Skeletal muscle tissue (tissue), 3 donors: ENCODE measurements at regions not wholly inside any gene's neighbourhood (a gene's known extent, or its start where the extent isn't known, plus 50 kb on each side); places are given as distances from the start of the nearest gene placed in this dataset.
"Not testable (repeated sequence)": the region's sequence is repeated elsewhere in the genome, so short reads cannot be mapped to it uniquely, and the experiment has no call there.

ENCODE experiments used
- H3K27ac ChIP-seq: one replicate; pipeline ENCODE4 v1.7.0; 2013; ENCODE audit warnings: mild to moderate bottlenecking, low read depth, low read length, inconsistent platforms
- H3K27me3 ChIP-seq, 3 donors: one replicate each; pipeline ENCODE4 v1.7.0; 2013; ENCODE audit warnings: low read length in 3 of 3; ENCODE audit not compliant: control insufficient read depth in 3 of 3, insufficient read depth in 3 of 3
- H3K36me3 ChIP-seq, 3 donors: one replicate each; pipeline ENCODE4 v1.7.0; 2013; ENCODE audit warnings: low read length in 3 of 3; ENCODE audit not compliant: control insufficient read depth in 3 of 3, insufficient read depth in 3 of 3
- H3K4me1 ChIP-seq, 3 donors: one replicate each; pipeline ENCODE4 v1.7.0; 2013; ENCODE audit warnings: low read length in 3 of 3, mild to moderate bottlenecking in 3 of 3; ENCODE audit not compliant: control insufficient read depth in 3 of 3, insufficient read depth in 3 of 3
- H3K4me3 ChIP-seq, 3 donors: one replicate each; pipeline ENCODE4 v1.7.0; 2013; ENCODE audit warnings: low read length in 3 of 3
- H3K9ac ChIP-seq, 3 donors: one replicate each; pipeline ENCODE4 v1.7.0; 2013; ENCODE audit warnings: low read length in 3 of 3, mild to moderate bottlenecking in 3 of 3, moderate library complexity in 2 of 3, low read depth in 1 of 3
- H3K9me3 ChIP-seq, 3 donors: one replicate each; pipeline ENCODE4 v1.7.0; 2013; ENCODE audit warnings: low read length in 3 of 3; ENCODE audit not compliant: control insufficient read depth in 3 of 3
- donor health status: Osteomylitis.

- no peak overlapping the region for H3K9ac ChIP-seq
- H3K4me1 ChIP-seq = no peaks in the 10 kb centered on the region
- no peak overlapping the region for H3K4me3 ChIP-seq
- no peak overlapping the region for H3K27ac ChIP-seq
- H3K36me3 ChIP-seq = no peaks in the 10 kb centered on the region
- H3K9me3 ChIP-seq = peaks cover 0 to 4% (median 0%) of the 10 kb centered on the region in 3 donors
- H3K27me3 ChIP-seq = no peaks in the 10 kb centered on the region
These were observed 118.0 kb downstream of the ARL5B start for GRCh38 chr10:18777258-18777657.

GRCh38 chr10:18786478-18786877 is 127.2 kb downstream of the ARL5B start:
- Histone ChIP-seq H3K9me3 (no peaks in the 10 kb centered on the region), H3K27me3 (no peaks in the 10 kb centered on the region), H3K4me3 (no peak overlapping the region), H3K27ac (peak overlapping the region; percentile 41), H3K36me3 (no peaks in the 10 kb centered on the region), H3K9ac (no peak overlapping the region), H3K4me1 (no peaks in the 10 kb centered on the region)

GRCh38 chr10:18793951-18794350 is 134.7 kb downstream of the ARL5B start:
- Histone ChIP-seq H3K27ac (no peak overlapping the region), H3K9me3 (no peaks in the 10 kb centered on the region), H3K36me3 (no peaks in the 10 kb centered on the region), H3K9ac (no peak overlapping the region), H3K4me3 (no peak overlapping the region), H3K27me3 (peaks cover 0 to 2% (median 0%) of the 10 kb centered on the region in 3 donors), H3K4me1 (no peaks in the 10 kb centered on the region)

- peaks cover 0 to 2% (median 0%) of the 10 kb centered on the region in 3 donors for H3K27me3 ChIP-seq
- no peaks in the 10 kb centered on the region for H3K36me3 ChIP-seq
- no peak overlapping the region for H3K27ac ChIP-seq
- no peak overlapping the region for H3K4me3 ChIP-seq
- H3K9me3 ChIP-seq = no peaks in the 10 kb centered on the region
- H3K9ac ChIP-seq = no peak overlapping the region
- no peaks in the 10 kb centered on the region for H3K4me1 ChIP-seq
These were observed 136.3 kb downstream of the ARL5B start for GRCh38 chr10:18795549-18795948.

- Histone ChIP-seq H3K4me1 (no peaks in the 10 kb centered on the region), H3K9me3 (no peaks in the 10 kb centered on the region), H3K27me3 (peaks cover 0 to 2% (median 0%) of the 10 kb centered on the region in 3 donors), H3K36me3 (no peaks in the 10 kb centered on the region), H3K4me3 (no peak overlapping the region), H3K9ac (no peak overlapping the region), H3K27ac (no peak overlapping the region)
These were observed 138.1 kb downstream of the ARL5B start for GRCh38 chr10:18797286-18797685.

- Histone ChIP-seq H3K9me3 (no peaks in the 10 kb centered on the region), H3K36me3 (no peaks in the 10 kb centered on the region), H3K27me3 (no peaks in the 10 kb centered on the region), H3K4me1 (no peaks in the 10 kb centered on the region), H3K4me3 (no peak overlapping the region), H3K27ac (no peak overlapping the region), H3K9ac (no peak overlapping the region)
These were observed 162.9 kb downstream of the ARL5B start for GRCh38 chr10:18822156-18822555.

DNA sequence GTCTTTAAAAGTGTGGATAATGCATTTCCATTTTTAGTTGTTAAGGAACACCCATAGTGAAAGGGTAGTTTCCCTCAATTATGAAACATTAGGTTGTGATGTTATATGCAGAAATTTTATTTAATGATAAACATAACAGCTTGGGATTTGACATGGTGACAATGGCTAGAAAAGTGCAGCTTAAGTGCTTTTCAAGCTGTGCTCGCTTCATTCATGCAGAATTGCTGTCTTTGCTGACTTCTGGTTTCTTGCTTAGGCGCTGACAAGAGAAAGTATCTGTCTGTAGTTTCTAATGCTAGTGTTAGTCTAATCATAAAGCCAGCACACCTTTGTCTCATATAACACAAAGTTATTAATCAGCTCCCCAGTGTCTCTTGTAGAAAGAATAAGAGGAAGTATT is 170.0 kb downstream of the ARL5B start:
- H3K36me3 ChIP-seq = no peaks in the 10 kb centered on the region
- no peaks in the 10 kb centered on the region for H3K9me3 ChIP-seq
- no peak overlapping the region for H3K4me3 ChIP-seq
- no peak overlapping the region for H3K27ac ChIP-seq
- H3K9ac ChIP-seq = no peak overlapping the region
- H3K27me3 ChIP-seq = no peaks in the 10 kb centered on the region
- H3K4me1 ChIP-seq = no peaks in the 10 kb centered on the region

- Histone ChIP-seq H3K36me3 (no peaks in the 10 kb centered on the region), H3K9me3 (no peaks in the 10 kb centered on the region), H3K4me3 (no peak overlapping the region), H3K27ac (no peak overlapping the region), H3K27me3 (no peaks in the 10 kb centered on the region), H3K9ac (no peak overlapping the region), H3K4me1 (no peaks in the 10 kb centered on the region)
These were observed 171.0 kb downstream of the ARL5B start for GRCh38 chr10:18830277-18830676.

GRCh38 chr10:18856623-18857022 is 192.0 kb upstream of the MALRD1 start:
- not testable (repeated sequence) for H3K27ac ChIP-seq, H3K4me3 ChIP-seq, H3K27me3 ChIP-seq, H3K9ac ChIP-seq, H3K4me1 ChIP-seq, H3K36me3 ChIP-seq, H3K9me3 ChIP-seq

- H3K9me3 ChIP-seq = peaks cover 0 to 3% (median 0%) of the 10 kb centered on the region in 3 donors
- H3K36me3 ChIP-seq = no peaks in the 10 kb centered on the region
- H3K27ac ChIP-seq = no peak overlapping the region
- H3K27me3 ChIP-seq = no peaks in the 10 kb centered on the region
- no peaks in the 10 kb centered on the region for H3K4me1 ChIP-seq
- H3K4me3 ChIP-seq = no peak overlapping the region
- no peak overlapping the region for H3K9ac ChIP-seq
These were observed 188.9 kb upstream of the MALRD1 start for GRCh38 chr10:18859659-18860058.

DNA sequence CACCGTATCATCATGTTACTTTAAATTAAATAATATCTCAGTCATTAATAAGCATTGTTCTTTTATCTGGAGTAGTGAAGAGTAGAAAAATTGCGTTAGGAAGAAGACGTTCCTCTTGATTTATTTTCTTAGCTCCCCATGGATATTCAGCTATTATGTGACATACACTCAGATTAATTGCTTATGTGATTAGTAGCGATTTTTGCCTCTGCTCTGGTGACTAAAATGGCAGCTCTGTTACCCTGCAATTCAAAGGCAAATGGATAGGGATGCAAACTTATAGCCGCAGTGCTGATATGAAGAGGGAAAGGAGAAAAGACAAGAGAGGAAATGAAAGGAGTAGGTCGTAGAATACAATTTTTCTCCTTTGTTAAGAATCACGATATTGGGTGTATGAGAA is 188.4 kb upstream of the MALRD1 start:
- H3K27me3 ChIP-seq = no peaks in the 10 kb centered on the region
- no peaks in the 10 kb centered on the region for H3K36me3 ChIP-seq
- no peaks in the 10 kb centered on the region for H3K4me1 ChIP-seq

More for the DNA sequence above, 188.4 kb upstream of the MALRD1 start:
- H3K27ac ChIP-seq = no peak overlapping the region
- no peak overlapping the region for H3K9ac ChIP-seq
- H3K4me3 ChIP-seq = no peak overlapping the region
- H3K9me3 ChIP-seq = peaks cover 0 to 3% (median 0%) of the 10 kb centered on the region in 3 donors
